ENCODE measurements at regions not wholly inside any gene's neighbourhood (a gene's known extent, or its start where the extent isn't known, plus 50 kb on each side); places are given as distances from the start of the nearest gene placed in this dataset.

DNA sequence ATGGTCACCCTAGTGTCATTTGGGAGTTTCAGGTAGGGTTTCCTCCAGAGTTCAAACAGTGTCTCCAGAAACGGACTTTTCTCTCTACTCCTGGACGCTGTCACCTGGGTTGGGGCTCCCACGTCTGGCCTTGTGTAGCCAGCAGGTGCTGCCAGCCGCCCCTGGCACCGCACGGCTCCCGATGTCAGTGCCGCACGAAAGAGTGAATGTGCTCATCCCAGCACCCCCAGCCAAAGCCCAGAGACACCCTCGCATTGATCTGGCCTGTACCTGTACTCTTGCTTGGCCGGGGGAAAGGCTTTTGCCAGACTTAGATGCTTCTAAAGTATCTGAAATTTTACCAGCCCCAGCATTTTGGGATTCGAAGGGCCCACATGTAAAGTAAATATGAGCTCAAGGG, 351.9 kb downstream of the C16orf95 start:
- Histone ChIP-seq H3K4me1 (ENCODE audit: control insufficient read depth, insufficient read depth, low read length) (no peaks in the 10 kb centered on the region), H3K4me3 (ENCODE audit: low read length) (no peak overlapping the region), H3K9ac (ENCODE audit: extremely low read depth, low read length, poor library complexity, severe bottlenecking) (no peak overlapping the region), H3K36me3 (ENCODE audit: control insufficient read depth, insufficient read depth, low read length) (no peaks in the 10 kb centered on the region), H3K9me3 (ENCODE audit: control insufficient read depth, low read length) (no peaks in the 10 kb centered on the region), H3K27me3 (ENCODE audit: control insufficient read depth, insufficient read depth, low read length, poor library complexity, severe bottlenecking) (no peaks in the 10 kb centered on the region), H3K27ac (ENCODE audit: low read depth, low read length) (no peak overlapping the region)
- no peak overlapping the region for H3K27ac Mint-ChIP-seq
- 93 to 95% methylated on average over 2 to 12 of the region's 12 CpGs for WGBS, 2 experiments (ENCODE audit: insufficient coverage in 1 of 2, insufficient read length in 1 of 2)
- no peaks in the 10 kb centered on the region for H3K36me3 Mint-ChIP-seq (ENCODE audit: low read depth)
- H3K9me3 Mint-ChIP-seq: no peaks in the 10 kb centered on the region
- TF ChIP-seq, protein P1, sequence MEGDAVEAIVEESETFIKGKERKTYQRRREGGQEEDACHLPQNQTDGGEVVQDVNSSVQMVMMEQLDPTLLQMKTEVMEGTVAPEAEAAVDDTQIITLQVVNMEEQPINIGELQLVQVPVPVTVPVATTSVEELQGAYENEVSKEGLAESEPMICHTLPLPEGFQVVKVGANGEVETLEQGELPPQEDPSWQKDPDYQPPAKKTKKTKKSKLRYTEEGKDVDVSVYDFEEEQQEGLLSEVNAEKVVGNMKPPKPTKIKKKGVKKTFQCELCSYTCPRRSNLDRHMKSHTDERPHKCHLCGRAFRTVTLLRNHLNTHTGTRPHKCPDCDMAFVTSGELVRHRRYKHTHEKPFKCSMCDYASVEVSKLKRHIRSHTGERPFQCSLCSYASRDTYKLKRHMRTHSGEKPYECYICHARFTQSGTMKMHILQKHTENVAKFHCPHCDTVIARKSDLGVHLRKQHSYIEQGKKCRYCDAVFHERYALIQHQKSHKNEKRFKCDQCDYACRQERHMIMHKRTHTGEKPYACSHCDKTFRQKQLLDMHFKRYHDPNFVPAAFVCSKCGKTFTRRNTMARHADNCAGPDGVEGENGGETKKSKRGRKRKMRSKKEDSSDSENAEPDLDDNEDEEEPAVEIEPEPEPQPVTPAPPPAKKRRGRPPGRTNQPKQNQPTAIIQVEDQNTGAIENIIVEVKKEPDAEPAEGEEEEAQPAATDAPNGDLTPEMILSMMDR (conservative IDR thresholded peaks at IDR 0.05): no peak
- H3K4me1 Mint-ChIP-seq: no peaks in the 10 kb centered on the region
- DNase-seq: no peak
- peaks cover 6% of the 10 kb centered on the region for H3K27me3 Mint-ChIP-seq (ENCODE audit: insufficient read depth)
- no peak overlapping the region for H3K4me3 Mint-ChIP-seq

DNA sequence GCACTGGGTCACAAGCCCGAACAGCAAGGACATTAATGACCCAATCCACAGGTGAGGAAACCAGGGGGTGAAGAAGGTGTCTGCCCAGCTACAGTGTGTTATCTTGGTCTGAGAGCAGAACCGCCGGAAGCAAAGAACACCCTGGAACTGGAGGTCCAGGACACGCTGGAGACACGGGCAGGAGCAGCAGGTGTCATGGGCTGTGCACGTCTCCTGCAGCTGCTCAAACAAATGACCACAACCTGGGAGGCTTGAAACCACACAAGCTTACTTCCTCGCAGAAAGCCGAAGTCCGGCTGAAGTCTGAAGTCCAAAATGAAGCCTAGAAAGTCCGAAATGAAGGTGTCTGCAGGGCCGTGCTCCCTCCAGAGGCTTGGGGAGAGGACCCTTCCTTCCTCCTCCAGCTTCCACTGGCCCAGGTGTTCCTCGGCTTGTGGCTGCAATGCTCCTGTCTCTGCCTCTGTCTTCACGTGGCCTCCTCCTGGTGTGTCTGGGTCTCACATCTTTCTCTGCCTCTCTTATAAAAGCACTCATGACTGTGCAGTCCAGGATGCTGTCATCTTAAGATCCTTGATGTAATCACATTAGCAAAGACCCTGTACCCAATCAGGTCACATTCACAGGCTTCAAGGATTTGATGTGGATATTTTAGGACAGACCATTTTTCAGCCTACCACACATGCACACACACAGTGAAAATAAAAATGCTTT, 351.2 kb downstream of the C16orf95 start:
- no peak overlapping the region for H3K9ac ChIP-seq (ENCODE audit: extremely low read depth, low read length, poor library complexity, severe bottlenecking)
- no peak overlapping the region for H3K27ac Mint-ChIP-seq
- no peaks in the 10 kb centered on the region for H3K4me1 Mint-ChIP-seq
- peaks cover 10% of the 10 kb centered on the region for H3K27me3 Mint-ChIP-seq (ENCODE audit: insufficient read depth)
- H3K9me3 ChIP-seq (ENCODE audit: control insufficient read depth, low read length): no peaks in the 10 kb centered on the region
- no peak overlapping the region for H3K27ac ChIP-seq (ENCODE audit: low read depth, low read length)
- H3K27me3 ChIP-seq (ENCODE audit: control insufficient read depth, insufficient read depth, low read length, poor library complexity, severe bottlenecking): no peaks in the 10 kb centered on the region
- WGBS, 2 experiments (ENCODE audit: insufficient coverage in 1 of 2, insufficient read length in 1 of 2): 90 to 92% methylated on average over 8 to 13 of the region's 13 CpGs
- no peaks in the 10 kb centered on the region for H3K36me3 Mint-ChIP-seq (ENCODE audit: low read depth)
- TF ChIP-seq, protein P1 (conservative IDR thresholded peaks at IDR 0.05): peak; percentile 27
- H3K4me1 ChIP-seq (ENCODE audit: control insufficient read depth, insufficient read depth, low read length): no peaks in the 10 kb centered on the region
- no peak overlapping the region for H3K4me3 ChIP-seq (ENCODE audit: low read length)
- no peaks in the 10 kb centered on the region for H3K36me3 ChIP-seq (ENCODE audit: control insufficient read depth, insufficient read depth, low read length)
- peaks cover 2% of the 10 kb centered on the region for H3K9me3 Mint-ChIP-seq
- DNase-seq: no peak
- no peak overlapping the region for H3K4me3 Mint-ChIP-seq

DNA sequence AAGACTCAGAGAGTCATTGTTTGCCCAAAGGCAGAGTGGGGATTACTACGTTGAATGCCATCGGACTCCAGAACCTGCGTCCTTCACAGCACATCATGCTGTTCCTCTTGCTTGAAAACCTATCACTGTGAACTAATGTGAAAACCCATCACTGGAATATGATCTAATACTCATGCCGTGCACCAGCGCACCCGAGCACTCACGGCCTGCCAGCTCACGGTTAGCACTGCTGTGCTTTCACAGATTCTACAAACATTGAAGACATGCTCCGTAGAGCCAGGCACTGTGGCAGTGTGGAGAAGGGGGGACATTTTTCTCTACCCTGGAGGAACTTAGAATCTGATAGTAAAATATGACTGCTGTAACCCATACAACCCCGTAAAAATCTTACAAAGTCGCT, 350.4 kb downstream of the C16orf95 start:
- no peaks in the 10 kb centered on the region for H3K9me3 ChIP-seq (ENCODE audit: control insufficient read depth, low read length)
- TF ChIP-seq, protein P1 (conservative IDR thresholded peaks at IDR 0.05): no peak
- no peak overlapping the region for H3K27ac Mint-ChIP-seq
- H3K36me3 ChIP-seq (ENCODE audit: control insufficient read depth, insufficient read depth, low read length): no peaks in the 10 kb centered on the region
- peaks cover 10% of the 10 kb centered on the region for H3K27me3 Mint-ChIP-seq (ENCODE audit: insufficient read depth)
- no peaks in the 10 kb centered on the region for H3K4me1 ChIP-seq (ENCODE audit: control insufficient read depth, insufficient read depth, low read length)
- H3K9ac ChIP-seq (ENCODE audit: extremely low read depth, low read length, poor library complexity, severe bottlenecking): no peak overlapping the region
- no peak for DNase-seq
- no peaks in the 10 kb centered on the region for H3K4me1 Mint-ChIP-seq
- 94% methylated on average over 5 to 11 of the region's 11 CpGs for WGBS, 2 experiments (ENCODE audit: insufficient coverage in 1 of 2, insufficient read length in 1 of 2)
- H3K36me3 Mint-ChIP-seq (ENCODE audit: low read depth): no peaks in the 10 kb centered on the region
- no peak overlapping the region for H3K27ac ChIP-seq (ENCODE audit: low read depth, low read length)
- H3K9me3 Mint-ChIP-seq: peaks cover 2% of the 10 kb centered on the region
- no peaks in the 10 kb centered on the region for H3K27me3 ChIP-seq (ENCODE audit: control insufficient read depth, insufficient read depth, low read length, poor library complexity, severe bottlenecking)
- no peak overlapping the region for H3K4me3 Mint-ChIP-seq
- no peak overlapping the region for H3K4me3 ChIP-seq (ENCODE audit: low read length)

Data from endodermal cell (in vitro differentiated cells).